NCI-H69 (cell line): ENCODE measurements at regions not wholly inside any gene's neighbourhood (a gene's known extent, or its start where the extent isn't known, plus 50 kb on each side); places are given as distances from the start of the nearest gene placed in this dataset.

ENCODE experiments used
- DNase-seq: peaks from one replicate; lab custom pipeline; 2025; lab: John Stamatoyannopoulos, UW

DNA sequence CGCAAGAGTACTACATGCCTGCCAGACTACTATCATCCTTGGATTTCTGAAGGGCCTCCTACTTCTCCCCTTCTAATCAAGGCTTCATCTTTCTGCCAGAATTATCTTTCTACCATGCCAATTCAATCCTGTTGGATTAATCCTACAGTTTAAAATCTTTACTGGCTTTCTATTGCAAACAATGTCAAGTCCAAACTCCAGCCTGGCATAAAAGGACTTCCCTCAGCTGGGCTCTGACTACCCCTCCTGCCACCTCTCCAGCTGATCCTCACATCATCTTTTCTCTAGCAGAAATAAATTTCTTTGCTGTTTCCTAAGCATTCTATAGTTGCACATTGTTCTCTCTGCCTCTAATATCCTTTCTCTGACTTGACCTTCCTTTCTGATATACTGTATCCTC, 119.7 kb upstream of the RAD23B start:
- no peak for DNase-seq

DNA sequence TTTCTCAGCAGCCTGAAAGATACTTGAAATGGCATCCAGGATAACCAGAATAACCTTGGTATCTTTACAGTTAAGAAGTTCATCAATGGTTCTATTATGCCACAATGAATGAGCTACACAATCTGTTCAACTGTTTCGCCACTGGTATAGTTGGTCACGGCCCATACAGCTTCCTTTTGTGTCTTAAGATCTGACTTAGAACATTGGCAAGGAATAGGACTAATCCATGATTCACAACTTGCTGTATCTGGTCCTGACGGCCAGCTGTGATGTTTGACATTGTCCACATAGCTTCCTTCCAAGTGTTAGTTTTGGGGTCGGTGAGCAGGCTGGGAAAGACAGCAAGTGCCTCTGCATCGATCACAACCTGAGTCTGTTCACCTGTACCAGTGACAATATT, 113.3 kb upstream of the RAD23B start:
- DNase-seq, result no peak

DNA sequence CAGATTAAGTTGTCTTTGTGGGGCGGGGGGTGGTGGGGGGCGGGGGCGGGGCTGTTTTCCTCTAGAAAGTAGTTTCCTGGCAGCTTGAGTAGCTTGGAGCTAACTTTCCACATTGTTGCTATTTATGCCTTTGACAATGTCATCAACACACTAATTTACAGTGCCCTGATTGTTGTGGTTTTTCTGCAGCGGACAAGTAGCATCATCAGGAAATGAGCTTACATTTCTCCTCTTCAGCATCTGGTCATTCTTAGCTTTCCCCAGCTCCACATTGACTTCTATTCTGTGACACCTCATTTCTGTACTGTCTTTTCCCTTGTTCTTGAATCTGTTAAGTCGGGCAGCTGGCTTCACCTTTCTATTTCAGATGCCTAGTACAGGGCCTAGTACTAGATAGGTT, 112.3 kb upstream of the RAD23B start:
- no peak for DNase-seq

DNA sequence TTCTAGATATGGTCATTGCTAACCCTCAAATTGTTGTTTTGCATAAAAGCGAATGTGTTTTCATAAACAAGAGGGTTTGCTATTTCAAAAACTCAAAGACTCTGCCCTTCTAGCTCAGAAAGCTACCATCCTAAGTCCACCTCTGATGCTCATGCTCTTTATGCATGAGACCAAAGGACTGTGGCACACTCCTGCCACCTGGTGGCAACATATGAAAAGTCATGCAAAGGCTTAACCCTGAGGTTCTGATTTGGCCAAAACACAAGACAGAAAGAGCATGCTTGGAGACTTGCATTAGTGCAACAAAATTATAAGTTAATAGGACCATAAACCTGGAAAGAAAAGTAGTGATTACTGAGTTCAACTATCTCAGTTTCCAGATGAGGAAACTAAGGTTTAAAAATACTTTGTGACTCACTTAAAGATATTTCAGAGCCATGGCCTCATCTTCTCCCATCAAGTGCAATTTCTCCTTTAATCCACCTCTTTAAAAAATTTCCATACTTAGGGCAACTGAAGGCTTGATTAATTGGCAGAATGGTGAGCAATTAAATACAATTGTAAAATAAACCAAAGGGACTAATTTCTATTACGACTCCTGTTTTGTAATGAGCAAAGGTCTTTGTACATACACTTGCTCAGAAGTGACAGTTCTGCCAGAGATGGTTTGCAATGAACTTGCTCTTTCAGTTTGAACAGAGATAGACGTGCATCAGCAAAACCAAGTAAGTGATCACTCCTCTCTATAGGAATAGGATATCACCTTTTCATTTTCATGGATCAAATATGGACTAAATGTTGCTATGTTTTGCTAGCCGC, 110.7 kb upstream of the RAD23B start:
- peak; percentile 87 for DNase-seq

DNA sequence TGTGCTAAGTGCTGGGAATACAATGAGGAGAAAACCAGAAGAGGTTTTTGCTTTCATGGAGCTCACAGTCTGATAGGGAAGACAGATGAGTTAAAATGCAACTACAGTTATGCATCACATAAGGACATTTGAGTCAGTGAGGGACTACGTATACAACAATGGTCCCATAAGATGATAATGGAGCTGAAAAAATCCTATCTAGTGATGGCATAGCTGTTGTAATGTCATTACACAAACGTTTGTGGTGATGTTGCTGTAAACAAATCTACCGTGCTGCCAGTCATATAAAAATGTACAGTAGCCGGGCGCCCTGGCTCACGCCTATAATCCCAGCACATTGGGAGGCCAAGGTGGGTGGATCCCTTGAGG, 110.1 kb upstream of the RAD23B start:
- no peak for DNase-seq

DNA sequence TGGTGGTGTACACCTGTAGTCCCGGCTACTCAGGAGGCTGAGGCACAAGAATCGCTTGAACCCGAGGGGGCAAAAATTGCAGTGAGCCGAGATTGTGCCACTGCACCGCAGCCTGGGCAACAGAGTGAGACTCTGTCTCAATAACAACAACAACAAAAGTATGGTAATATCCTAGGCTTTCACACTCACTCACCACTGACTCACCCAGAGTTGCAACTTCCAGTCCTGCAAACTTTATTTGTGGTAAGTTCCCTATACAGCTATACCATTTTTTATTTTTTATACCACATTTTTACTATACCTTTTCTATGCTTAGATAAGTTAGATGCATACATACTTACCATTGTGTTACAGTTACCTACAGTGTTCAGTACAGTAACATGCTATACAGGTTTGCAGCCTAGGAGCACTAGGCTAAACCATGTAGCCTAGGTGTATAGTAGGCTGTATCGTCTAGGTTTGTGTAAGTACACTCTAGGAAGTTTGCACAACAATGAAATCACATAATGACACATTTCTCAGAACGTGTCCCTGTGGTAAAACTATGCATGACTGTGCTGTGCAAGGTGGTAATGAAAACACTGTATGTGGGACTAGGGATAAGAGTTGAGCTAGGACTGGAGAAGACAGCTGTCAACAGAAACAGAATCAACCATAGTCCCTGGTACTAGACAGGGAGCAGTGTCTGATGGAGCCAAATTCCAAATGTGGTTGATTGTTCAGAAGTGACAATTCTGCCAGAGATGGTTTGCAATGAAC, 109.5 kb upstream of the RAD23B start:
- DNase-seq, result no peak

DNA sequence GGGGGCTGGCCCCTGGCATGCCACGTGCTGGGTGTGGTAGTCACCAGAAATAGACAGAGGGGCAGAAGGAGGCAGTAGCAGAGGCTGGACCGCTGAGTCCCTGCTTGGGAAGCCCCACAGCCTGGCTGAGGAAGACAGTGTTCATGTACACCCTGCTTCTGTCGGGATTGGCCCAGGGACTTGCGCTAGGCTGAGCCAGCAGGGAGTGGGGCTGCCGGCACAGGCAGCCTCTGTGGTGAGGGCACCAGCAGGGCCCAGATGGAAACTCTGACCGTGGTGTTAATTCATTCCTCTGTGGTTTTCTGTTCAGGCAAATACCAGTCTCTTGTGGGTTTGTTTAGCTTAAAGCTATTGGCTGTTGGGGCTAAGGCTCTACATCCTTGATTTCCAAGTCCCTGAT, 108.6 kb upstream of the RAD23B start:
- no peak for DNase-seq

DNA sequence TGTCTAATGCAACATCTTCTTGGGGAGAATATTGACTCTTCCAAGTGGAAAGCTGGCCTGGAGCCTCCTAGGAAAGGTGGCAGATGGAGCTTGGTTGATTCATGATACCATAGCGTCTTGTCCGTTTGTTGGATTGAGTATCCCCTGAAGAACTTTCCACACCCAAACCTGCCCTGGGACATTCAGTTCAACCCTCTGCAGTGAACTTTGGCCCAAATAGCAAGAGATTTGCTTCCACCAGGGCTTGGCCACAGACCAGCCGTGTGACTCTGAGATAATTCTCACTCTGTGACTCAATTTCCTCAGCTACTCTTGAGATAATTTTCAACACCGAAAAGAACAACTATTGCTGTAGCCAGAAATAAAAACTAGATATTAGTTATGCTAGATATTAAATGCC, 108.0 kb upstream of the RAD23B start:
- DNase-seq, result no peak

DNA sequence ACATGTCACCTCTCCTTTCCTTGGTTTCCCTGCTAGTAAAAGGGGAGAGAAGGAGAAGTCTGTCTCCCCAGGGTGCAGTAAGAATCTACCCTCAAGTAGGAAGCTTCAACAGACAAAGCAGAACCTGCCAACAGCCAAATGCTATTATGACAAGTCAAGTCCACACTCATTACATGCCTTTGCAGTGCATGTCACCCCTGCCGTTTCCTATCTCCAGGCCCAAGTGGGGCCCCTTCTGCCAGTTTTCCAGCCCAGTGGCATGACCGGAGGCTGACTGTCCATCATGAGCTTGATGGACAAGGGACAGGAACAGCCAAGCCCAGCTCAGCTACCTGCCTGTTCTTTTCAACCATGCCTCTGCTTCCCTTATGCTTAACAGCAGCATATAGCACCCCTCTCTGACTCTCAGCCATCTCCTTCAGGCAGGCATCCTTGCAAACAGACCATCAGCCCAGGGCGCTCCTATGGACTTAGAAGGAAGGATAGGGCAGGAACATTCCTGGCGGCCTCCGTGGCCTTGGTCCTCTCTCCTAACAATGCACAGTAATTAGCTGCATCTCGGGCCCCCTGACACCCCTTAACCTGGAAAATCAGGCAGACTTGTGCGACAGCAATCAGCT, 107.2 kb upstream of the RAD23B start:
- DNase-seq, result no peak

DNA sequence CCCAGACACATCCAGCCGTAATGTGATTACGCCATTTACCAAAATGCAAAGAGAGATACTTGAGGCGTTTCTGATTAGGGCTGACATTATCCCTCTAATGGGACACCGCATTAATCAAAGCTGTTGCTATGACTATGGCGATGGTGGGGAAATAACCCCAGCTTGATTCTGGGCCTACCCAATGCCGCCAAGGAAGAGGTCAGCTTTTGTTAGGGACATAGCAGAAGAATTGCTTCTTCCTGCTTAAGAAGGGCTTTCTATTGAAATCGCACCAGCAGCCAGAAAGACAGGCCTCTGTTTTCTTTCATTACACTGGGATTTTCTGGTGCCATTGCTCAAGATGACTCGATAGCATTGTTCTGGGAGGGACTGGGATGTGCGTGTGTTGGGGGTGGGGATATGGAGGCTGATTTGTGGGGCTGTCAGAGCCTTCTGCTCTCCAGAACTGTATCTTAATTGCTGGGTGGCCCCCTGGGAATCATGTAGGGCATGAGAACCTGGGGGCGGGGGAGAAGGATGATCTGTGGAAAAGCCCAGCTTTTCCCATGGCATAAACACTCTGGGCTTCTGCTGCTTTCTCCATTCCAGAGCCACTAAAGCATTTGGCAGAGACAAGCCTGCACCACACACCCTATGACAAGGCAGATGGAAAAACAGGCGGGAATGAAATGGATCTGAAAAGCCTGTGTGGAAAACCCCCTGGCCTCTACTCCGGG, 106.5 kb upstream of the RAD23B start:
- peak; percentile 92 for DNase-seq

DNA sequence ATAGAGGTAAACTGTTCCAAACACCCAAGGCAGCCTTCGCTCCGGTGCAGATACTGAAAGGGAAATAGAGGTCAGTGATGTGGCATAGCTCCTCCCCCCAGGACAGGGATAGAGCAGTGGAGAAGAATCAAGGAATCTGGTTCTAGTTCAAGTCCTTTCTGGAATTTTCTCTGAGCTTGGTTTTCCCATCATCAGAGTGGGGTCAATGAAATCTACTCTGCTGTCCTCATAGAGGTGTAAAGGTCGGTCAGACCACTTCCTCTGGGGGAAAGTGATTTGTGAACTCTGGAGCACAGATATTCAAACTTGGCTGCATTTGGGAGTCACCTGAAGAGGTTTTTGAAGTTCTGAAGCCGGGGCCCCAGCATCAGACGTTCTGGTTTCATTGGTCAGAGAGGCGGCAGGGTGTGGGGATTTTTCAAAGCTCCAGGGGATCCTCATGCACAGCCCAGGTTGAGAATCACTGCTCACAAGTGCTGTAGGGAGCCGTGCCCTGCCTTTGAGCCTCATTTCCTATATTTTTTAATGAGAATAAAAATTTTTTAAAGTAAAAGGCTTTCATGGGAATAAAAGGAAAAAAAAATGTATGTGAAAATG, 105.7 kb upstream of the RAD23B start:
- no peak for DNase-seq

DNA sequence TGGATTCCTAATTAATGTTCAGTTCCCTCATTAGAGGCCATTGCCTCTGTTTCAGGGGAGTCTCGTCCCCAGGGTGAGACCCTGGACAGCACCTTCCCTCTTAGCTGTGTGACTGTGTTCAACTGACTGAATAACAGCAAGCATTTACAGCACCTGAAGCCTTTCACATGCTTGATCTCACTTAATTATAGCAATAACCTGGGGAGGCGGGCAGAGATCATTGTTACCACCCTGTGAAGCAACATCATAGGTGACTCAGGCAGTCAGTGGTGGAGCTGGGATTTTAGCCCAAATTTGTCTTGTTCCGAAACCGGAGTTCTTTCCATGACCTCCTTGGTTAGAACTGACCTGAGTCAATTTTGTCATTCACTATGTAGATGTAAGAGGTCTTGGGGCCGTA, 105.2 kb upstream of the RAD23B start:
- peak; percentile 89 for DNase-seq

DNA sequence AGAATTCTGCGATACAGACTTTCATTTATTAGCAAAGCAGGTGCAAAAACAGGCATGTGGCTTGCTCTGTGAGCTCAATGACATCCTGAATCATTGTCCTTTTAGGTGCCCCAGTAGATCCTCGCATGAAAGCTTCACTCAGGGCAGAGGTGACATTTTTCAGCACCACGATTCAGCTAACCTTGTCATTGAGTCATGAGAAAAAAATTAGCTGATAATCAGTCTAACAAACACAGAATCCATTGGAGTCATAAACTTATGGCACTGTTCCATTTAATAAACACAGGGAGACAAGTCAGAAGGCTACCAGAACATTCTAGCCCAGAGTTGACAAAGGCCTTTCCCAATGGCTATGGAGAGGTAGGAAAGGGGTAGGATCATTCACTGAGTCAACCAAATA, 104.8 kb upstream of the RAD23B start:
- DNase-seq, result no peak

DNA sequence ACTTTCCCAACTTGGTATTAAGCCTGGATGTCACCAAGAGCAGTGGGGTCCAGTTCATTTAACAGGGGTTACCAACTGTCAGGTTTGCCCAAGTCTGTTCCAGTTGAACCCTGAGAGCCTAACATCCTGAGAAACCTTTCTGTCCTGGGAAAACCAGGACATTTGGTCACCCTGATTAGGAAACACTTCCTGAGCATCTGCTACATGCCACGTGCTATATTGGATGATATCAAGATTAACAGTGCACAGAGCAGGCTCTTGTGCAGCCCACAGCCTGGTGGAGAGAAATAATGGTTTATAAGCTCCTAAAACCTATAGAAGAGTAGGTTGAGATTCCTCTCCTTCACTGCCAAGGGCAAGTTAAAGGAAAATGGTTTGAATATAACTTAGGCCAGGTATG, 102.9 kb upstream of the RAD23B start:
- DNase-seq, result no peak

DNA sequence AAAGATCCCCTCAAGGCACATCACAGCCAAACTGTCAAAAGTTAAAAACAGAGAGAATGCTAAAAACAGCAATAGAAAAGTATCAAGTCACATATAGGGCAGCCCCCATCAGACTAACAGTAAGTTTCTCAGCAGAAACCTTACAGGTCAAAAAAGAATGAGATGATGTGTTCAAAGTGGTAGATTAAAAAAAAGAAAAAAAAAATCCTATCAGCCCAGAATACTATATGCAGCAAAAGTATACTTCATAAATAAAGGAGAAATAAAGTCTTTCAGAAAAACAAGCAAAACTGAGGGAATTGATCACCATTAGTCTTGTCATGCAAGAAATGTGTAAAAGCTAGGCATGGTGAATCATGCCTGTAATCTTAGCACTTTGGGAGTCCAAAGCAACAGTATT, 99.9 kb upstream of the RAD23B start:
- no peak for DNase-seq

DNA sequence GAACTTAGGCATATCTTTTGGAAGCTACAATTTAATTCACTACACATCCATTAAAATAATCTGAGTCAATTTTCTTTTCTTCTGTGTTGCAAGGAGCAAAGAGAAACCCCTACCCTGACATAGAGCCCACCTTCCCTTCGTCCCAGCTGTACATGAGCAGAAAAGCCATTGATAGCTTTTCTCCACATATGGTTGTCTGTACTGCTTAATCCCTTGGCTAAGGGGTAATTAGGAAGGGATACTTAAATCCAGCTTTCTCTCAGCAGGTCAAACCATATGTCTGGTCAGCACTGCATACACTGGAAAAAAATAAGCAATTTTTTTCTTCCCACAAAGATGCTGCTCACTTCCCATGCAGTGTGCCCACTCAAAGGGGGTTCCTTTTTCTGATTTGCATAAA, 94.7 kb upstream of the RAD23B start:
- DNase-seq, result peak; percentile 89

DNA sequence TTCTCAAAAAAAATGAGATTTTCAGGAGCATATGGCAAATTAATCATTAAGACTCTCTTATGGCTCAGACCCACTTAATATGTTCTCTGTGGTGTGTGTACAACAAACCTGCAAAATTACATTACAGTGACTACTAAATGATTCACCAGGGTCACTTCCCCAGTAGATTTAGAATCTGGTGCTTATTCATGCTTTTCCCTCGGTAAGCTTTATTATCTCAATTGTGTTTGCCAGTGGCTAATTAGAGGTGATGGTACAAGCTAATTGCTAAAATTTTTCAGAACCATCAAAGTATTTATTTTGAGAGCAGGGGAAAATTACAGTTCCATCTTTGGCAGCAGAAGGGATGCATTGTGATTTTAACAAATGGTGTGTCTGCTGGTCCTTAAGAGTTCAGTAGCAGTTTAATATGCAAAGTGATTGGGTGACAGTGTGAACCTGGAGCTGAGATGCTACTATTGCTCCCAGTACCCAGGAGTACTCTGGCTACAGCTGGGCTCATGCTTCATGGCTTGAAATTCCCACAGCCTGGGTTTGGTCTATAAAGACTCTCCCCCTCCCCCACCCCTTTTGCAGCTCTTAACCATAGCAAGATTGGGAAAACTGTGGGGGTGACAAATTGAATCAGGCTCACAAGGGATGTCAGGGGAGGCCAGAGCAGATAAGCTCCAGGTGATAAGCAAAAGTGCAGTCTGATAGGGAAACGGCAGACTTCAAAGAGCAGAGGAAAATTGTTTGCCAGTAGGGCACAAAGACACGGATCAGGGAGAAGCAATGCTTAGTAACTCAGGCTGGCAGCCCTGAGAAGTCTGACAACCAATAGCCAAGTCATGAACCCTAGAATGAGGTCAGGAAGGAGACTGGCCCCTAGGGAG, 92.8 kb upstream of the RAD23B start:
- DNase-seq, result peak; percentile 96

DNA sequence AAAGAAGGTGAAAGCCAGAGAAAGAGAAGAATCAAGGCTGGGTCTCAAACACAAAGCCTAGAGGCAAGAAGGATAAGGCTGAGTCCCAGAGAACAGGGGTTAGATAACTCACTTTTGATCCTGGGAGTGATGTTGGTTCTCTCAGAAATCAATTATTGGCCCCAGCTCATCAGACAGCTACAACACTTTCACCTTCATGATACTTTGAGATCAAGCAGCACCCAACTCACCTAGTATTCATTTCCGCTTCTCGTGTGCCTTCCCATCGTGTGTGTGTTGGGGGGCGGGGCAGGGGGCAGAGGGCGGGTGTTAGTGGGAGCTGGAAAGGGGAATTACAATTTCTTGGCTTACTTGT, 92.2 kb upstream of the RAD23B start:
- DNase-seq, result no peak

DNA sequence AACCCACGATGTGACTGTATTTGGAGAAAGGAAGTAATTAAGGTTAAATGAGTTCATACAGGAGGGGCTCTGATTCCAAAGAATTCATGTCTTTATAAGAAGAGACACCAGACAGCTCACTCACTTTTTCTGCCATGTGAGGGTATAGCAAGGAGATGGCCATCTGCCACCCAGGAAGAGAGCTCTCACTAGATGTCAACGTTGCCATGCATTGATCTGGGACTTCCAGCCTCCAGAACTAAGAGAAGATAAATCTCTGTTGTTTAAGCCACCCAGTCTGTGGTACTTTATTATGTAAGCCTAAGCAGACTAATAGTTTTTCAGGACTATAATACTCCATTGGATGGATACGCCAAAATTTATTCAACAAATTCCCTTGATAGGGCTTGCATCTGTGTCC, 89.8 kb upstream of the RAD23B start:
- DNase-seq, result peak; percentile 34

DNA sequence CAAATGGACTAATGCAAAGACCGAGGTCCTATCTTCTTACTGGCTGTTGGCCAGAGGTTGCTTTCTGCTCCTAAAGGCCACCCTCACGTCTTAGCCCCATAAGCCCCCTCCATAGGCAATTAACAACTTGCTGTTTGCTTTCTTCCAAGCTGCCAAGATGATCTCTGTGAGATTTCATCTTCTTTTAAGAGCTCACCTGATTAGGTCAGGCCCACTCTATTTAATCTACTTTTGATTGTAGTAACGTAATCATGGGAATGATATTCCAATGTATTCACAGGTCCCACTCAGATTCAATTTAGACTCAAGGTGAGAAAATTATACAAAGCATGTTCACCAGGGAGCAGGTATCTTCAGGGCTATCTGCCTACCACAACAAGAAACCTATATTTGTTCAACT, 84.4 kb upstream of the RAD23B start:
- no peak for DNase-seq

DNA sequence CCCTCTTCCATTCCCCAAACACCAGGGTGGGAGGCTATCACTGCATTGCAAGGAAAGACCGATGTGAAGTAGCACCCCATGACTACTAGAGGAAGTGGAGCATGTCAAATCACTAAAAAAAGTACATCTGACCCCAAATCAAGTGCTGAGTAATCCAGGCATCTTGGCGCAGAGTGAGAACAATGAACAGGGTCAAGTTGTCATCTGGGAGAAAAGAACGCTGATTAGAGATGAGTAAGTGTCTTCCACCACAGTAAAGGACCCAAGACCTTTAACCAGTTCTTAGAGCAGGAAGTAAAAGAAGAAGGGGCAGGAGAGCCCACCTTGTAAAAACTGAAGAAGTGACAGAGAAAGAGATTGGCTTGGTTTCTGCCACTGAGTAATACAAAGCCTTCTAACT, 75.0 kb upstream of the RAD23B start:
- DNase-seq, result no peak
